ENCODE measurements at regions not wholly inside any gene's neighbourhood (a gene's known extent, or its start where the extent isn't known, plus 50 kb on each side); places are given as distances from the start of the nearest gene placed in this dataset.

DNA sequence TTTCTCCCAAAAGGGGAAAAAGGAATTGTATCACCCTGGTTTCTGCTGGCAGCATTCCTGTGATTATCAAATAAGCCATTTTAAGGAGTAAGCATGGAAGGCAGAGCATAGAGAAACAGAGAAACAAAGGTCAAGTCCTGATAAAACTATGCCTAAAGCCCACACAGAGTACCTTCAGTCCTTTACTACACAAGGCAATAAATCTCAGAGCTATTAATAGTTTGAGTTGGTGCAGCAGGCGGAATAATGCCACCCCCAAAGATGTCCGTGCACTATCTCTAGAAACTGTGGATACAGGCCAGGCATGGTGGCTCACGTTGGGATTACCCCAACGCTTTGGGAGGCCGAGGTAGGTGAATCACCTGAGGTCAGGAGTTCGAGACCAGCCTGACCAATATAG, 58.1 kb upstream of the ZBTB40 start (continued):
- TF ChIP-seq, protein P1, sequence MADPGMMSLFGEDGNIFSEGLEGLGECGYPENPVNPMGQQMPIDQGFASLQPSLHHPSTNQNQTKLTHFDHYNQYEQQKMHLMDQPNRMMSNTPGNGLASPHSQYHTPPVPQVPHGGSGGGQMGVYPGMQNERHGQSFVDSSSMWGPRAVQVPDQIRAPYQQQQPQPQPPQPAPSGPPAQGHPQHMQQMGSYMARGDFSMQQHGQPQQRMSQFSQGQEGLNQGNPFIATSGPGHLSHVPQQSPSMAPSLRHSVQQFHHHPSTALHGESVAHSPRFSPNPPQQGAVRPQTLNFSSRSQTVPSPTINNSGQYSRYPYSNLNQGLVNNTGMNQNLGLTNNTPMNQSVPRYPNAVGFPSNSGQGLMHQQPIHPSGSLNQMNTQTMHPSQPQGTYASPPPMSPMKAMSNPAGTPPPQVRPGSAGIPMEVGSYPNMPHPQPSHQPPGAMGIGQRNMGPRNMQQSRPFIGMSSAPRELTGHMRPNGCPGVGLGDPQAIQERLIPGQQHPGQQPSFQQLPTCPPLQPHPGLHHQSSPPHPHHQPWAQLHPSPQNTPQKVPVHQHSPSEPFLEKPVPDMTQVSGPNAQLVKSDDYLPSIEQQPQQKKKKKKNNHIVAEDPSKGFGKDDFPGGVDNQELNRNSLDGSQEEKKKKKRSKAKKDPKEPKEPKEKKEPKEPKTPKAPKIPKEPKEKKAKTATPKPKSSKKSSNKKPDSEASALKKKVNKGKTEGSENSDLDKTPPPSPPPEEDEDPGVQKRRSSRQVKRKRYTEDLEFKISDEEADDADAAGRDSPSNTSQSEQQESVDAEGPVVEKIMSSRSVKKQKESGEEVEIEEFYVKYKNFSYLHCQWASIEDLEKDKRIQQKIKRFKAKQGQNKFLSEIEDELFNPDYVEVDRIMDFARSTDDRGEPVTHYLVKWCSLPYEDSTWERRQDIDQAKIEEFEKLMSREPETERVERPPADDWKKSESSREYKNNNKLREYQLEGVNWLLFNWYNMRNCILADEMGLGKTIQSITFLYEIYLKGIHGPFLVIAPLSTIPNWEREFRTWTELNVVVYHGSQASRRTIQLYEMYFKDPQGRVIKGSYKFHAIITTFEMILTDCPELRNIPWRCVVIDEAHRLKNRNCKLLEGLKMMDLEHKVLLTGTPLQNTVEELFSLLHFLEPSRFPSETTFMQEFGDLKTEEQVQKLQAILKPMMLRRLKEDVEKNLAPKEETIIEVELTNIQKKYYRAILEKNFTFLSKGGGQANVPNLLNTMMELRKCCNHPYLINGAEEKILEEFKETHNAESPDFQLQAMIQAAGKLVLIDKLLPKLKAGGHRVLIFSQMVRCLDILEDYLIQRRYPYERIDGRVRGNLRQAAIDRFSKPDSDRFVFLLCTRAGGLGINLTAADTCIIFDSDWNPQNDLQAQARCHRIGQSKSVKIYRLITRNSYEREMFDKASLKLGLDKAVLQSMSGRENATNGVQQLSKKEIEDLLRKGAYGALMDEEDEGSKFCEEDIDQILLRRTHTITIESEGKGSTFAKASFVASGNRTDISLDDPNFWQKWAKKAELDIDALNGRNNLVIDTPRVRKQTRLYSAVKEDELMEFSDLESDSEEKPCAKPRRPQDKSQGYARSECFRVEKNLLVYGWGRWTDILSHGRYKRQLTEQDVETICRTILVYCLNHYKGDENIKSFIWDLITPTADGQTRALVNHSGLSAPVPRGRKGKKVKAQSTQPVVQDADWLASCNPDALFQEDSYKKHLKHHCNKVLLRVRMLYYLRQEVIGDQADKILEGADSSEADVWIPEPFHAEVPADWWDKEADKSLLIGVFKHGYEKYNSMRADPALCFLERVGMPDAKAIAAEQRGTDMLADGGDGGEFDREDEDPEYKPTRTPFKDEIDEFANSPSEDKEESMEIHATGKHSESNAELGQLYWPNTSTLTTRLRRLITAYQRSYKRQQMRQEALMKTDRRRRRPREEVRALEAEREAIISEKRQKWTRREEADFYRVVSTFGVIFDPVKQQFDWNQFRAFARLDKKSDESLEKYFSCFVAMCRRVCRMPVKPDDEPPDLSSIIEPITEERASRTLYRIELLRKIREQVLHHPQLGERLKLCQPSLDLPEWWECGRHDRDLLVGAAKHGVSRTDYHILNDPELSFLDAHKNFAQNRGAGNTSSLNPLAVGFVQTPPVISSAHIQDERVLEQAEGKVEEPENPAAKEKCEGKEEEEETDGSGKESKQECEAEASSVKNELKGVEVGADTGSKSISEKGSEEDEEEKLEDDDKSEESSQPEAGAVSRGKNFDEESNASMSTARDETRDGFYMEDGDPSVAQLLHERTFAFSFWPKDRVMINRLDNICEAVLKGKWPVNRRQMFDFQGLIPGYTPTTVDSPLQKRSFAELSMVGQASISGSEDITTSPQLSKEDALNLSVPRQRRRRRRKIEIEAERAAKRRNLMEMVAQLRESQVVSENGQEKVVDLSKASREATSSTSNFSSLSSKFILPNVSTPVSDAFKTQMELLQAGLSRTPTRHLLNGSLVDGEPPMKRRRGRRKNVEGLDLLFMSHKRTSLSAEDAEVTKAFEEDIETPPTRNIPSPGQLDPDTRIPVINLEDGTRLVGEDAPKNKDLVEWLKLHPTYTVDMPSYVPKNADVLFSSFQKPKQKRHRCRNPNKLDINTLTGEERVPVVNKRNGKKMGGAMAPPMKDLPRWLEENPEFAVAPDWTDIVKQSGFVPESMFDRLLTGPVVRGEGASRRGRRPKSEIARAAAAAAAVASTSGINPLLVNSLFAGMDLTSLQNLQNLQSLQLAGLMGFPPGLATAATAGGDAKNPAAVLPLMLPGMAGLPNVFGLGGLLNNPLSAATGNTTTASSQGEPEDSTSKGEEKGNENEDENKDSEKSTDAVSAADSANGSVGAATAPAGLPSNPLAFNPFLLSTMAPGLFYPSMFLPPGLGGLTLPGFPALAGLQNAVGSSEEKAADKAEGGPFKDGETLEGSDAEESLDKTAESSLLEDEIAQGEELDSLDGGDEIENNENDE (IDR thresholded peaks at IDR 0.05; ENCODE audit: insufficient replicate concordance, low read length), result no peak
- no peak for TF ChIP-seq RNF2 (IDR thresholded peaks at IDR 0.05; ENCODE audit: borderline replicate concordance, low read depth, low read length, missing control alignments, poor library complexity, severe bottlenecking)
- TF ChIP-seq, protein P2, sequence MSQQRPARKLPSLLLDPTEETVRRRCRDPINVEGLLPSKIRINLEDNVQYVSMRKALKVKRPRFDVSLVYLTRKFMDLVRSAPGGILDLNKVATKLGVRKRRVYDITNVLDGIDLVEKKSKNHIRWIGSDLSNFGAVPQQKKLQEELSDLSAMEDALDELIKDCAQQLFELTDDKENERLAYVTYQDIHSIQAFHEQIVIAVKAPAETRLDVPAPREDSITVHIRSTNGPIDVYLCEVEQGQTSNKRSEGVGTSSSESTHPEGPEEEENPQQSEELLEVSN (IDR thresholded peaks at IDR 0.05), result no peak

Data from H1 (cell line).